Activated CD4-positive, alpha-beta T cell treated with anti-CD3 and anti-CD28 coated beads for 36 hours (primary cell): ENCODE measurements at regions not wholly inside any gene's neighbourhood (a gene's known extent, or its start where the extent isn't known, plus 50 kb on each side); places are given as distances from the start of the nearest gene placed in this dataset.

Experiments
- ATAC-seq: fragments of 200-7000 bp; cut with Tn5 transposase; one replicate; pipeline ENCODE4 v1.10.0; 2021; ENCODE audit warnings: mild to moderate bottlenecking, moderate library complexity
- CTCF ChIA-PET: fragments of 350-600 bp; sonication (Branson Sonifier 250); formaldehyde crosslinking; loops from one replicate; lab custom pipeline; 2021; ENCODE audit warnings: antibody characterized with exemption; lab: Charles Lee
- POLR2A ChIA-PET: fragments of 350-600 bp; sonication (Branson Sonifier 250); formaldehyde crosslinking; loops from one replicate; lab custom pipeline; 2021; ENCODE audit warnings: antibody characterized with exemption, inconsistent platforms; lab: Charles Lee
- DNase-seq: peaks from one replicate; pipeline ENCODE4 v3.0.0-alpha.2; 2020
- H3K27ac Mint-ChIP-seq: one replicate; pipeline ENCODE4 v1.8.0; 2021; ENCODE audit warnings: mixed read lengths
- H3K27me3 Mint-ChIP-seq: one replicate; pipeline ENCODE4 v1.8.0; 2021; ENCODE audit warnings: mixed read lengths
- H3K36me3 Mint-ChIP-seq: one replicate; pipeline ENCODE4 v1.8.0; 2021; ENCODE audit warnings: low read depth, mixed read lengths
- H3K4me1 Mint-ChIP-seq: one replicate; pipeline ENCODE4 v1.8.0; 2021; ENCODE audit warnings: mixed read lengths
- H3K4me3 Mint-ChIP-seq: one replicate; pipeline ENCODE4 v1.8.0; 2021; ENCODE audit warnings: mild to moderate bottlenecking, moderate library complexity, mixed read lengths
- H3K9me3 Mint-ChIP-seq: one replicate; pipeline ENCODE4 v1.8.0; 2021; ENCODE audit warnings: low read depth, mixed read lengths
- intact Hi-C, 2 experiments: fragments of 100-400 bp; cut with DNase I in 1 of 2; cut with micrococcal nuclease in 1 of 2; formaldehyde crosslinking; loops; one replicate each; pipeline versions ENCODE4 v1.14.2 to v1.15.1; 2022 to 2024; cut with DNase I, micrococcal nuclease

GRCh38 chr13:94968757-94969086, 256.4 kb upstream of the SOX21 start:
- POLR2A ChIA-PET = interaction anchor here (0.6 kb wide), 1 partner anchor 307 kb away, joined by 3 read pairs; no protein-coding TSS in a partner anchor
- ATAC-seq (no peak), DNase-seq (no peak)
- H3K36me3 Mint-ChIP-seq = no peaks in the 10 kb centered on the region
- peaks cover 46% of the 10 kb centered on the region for H3K27me3 Mint-ChIP-seq
- no peak overlapping the region for H3K27ac Mint-ChIP-seq
- intact Hi-C loops = loop anchor here in 1 of 2 experiments (5.0 kb wide), 1 partner anchor 256 kb away; the partner anchor contains the start of gene SOX21
- H3K4me1 Mint-ChIP-seq = peaks cover 8% of the 10 kb centered on the region
- no peaks in the 10 kb centered on the region for H3K9me3 Mint-ChIP-seq
- CTCF ChIA-PET = interaction anchor here (0.6 to 0.9 kb wide), 2 partner anchors 220 to 816 kb away, joined by 3 read pairs; no protein-coding TSS in a partner anchor
- peak overlapping the region; percentile 27 for H3K4me3 Mint-ChIP-seq

GRCh38 chr13:94968040-94968756, 255.9 kb upstream of the SOX21 start:
- H3K27me3 Mint-ChIP-seq = peaks cover 50% of the 10 kb centered on the region
- H3K9me3 Mint-ChIP-seq = no peaks in the 10 kb centered on the region
- intact Hi-C loops = loop anchor here in 1 of 2 experiments (5.0 kb wide), 1 partner anchor 256 kb away; the partner anchor contains the start of gene SOX21
- CTCF ChIA-PET = interaction anchor here (0.6 to 0.9 kb wide), 2 partner anchors 221 to 816 kb away, joined by 3 read pairs; no protein-coding TSS in a partner anchor
- H3K27ac Mint-ChIP-seq = no peak overlapping the region
- DNase-seq = peak; percentile 10
- peaks cover 8% of the 10 kb centered on the region for H3K4me1 Mint-ChIP-seq
- H3K36me3 Mint-ChIP-seq = no peaks in the 10 kb centered on the region
- ATAC-seq = peak; percentile 49
- H3K4me3 Mint-ChIP-seq = peak overlapping the region; percentile 27
- POLR2A ChIA-PET = interaction anchor here (0.6 kb wide), 1 partner anchor 307 kb away, joined by 3 read pairs; no protein-coding TSS in a partner anchor

- Mint-ChIP-seq H3K4me3 (peak overlapping the region; percentile 13), H3K27me3 (peaks cover 52% of the 10 kb centered on the region), H3K9me3 (no peaks in the 10 kb centered on the region), H3K27ac (no peak overlapping the region), H3K36me3 (no peaks in the 10 kb centered on the region), H3K4me1 (peaks cover 8% of the 10 kb centered on the region)
- ATAC-seq (peak; percentile 81), DNase-seq (peak; percentile 55)
- POLR2A ChIA-PET = interaction anchor here (0.7 kb wide), 1 partner anchor 260 kb away, joined by 3 read pairs; no protein-coding TSS in a partner anchor
- CTCF ChIA-PET = interaction anchor here (1.0 kb wide), 1 partner anchor 306 kb away, joined by 4 read pairs; no protein-coding TSS in a partner anchor
- intact Hi-C loops = loop anchor here in 1 of 2 experiments (5.0 kb wide), 1 partner anchor 255 kb away; the partner anchor contains the start of gene SOX21
Observed at GRCh38 chr13:94967183-94968039, 255.1 kb upstream of the SOX21 start.

- peaks cover 8% of the 10 kb centered on the region for H3K4me1 Mint-ChIP-seq
- H3K4me3 Mint-ChIP-seq = no peak overlapping the region
- no peak overlapping the region for H3K27ac Mint-ChIP-seq
- ATAC-seq (no peak), DNase-seq (no peak)
- ChIA-PET POLR2A (interaction anchor here (0.7 kb wide), 1 partner anchor 259 kb away, joined by 3 read pairs; no protein-coding TSS in a partner anchor), CTCF (interaction anchor here (1.0 kb wide), 1 partner anchor 305 kb away, joined by 4 read pairs; no protein-coding TSS in a partner anchor)
- intact Hi-C loops = loop anchor here in 1 of 2 experiments (5.0 kb wide), 1 partner anchor 254 kb away; the partner anchor contains the start of gene SOX21
- H3K27me3 Mint-ChIP-seq = peaks cover 53% of the 10 kb centered on the region
- H3K9me3 Mint-ChIP-seq = no peaks in the 10 kb centered on the region
- no peaks in the 10 kb centered on the region for H3K36me3 Mint-ChIP-seq
Observed at GRCh38 chr13:94966422-94966955, 254.1 kb upstream of the SOX21 start.

- Mint-ChIP-seq H3K27me3 (peaks cover 21% of the 10 kb centered on the region), H3K27ac (no peak overlapping the region), H3K4me1 (no peaks in the 10 kb centered on the region), H3K36me3 (no peaks in the 10 kb centered on the region), H3K4me3 (no peak overlapping the region), H3K9me3 (no peaks in the 10 kb centered on the region)
- DNase-seq (no peak), ATAC-seq (no peak)
- POLR2A ChIA-PET = no interaction called here
- intact Hi-C loops = no loop called here
- CTCF ChIA-PET = interaction anchor here (0.9 kb wide), 1 partner anchor 148 kb away, joined by 3 read pairs; no protein-coding TSS in a partner anchor
Observed at GRCh38 chr13:94959626-94960025, 247.3 kb upstream of the SOX21 start.

- ATAC-seq = no peak
- POLR2A ChIA-PET = no interaction called here
Observed at GRCh38 chr13:94956417-94957110, 244.2 kb upstream of the SOX21 start.

GRCh38 chr13:94952787-94953186, 240.4 kb upstream of the SOX21 start:
- H3K4me3 Mint-ChIP-seq = no peak overlapping the region
- ATAC-seq = no peak
- H3K9me3 Mint-ChIP-seq = no peaks in the 10 kb centered on the region
- intact Hi-C loops = no loop called here
- no peak overlapping the region for H3K27ac Mint-ChIP-seq
- peaks cover 5% of the 10 kb centered on the region for H3K27me3 Mint-ChIP-seq
- POLR2A ChIA-PET = no interaction called here
- H3K36me3 Mint-ChIP-seq = no peaks in the 10 kb centered on the region
- CTCF ChIA-PET = interaction anchor here (0.8 kb wide), 1 partner anchor 84 kb away, joined by 3 read pairs; no protein-coding TSS in a partner anchor
- no peaks in the 10 kb centered on the region for H3K4me1 Mint-ChIP-seq
- no peak for DNase-seq

More at GRCh38 chr13:94956417-94957110, 244.2 kb upstream of the SOX21 start:
- Mint-ChIP-seq H3K9me3 (no peaks in the 10 kb centered on the region), H3K4me1 (no peaks in the 10 kb centered on the region), H3K27me3 (peaks cover 9% of the 10 kb centered on the region), H3K27ac (no peak overlapping the region), H3K36me3 (no peaks in the 10 kb centered on the region), H3K4me3 (no peak overlapping the region)
- intact Hi-C loops = no loop called here
- no peak for DNase-seq
- CTCF ChIA-PET = no interaction called here

GRCh38 chr13:94950303-94950702, 238.0 kb upstream of the SOX21 start:
- Mint-ChIP-seq H3K27me3 (peaks cover 15% of the 10 kb centered on the region), H3K4me3 (no peak overlapping the region), H3K36me3 (no peaks in the 10 kb centered on the region), H3K27ac (no peak overlapping the region), H3K9me3 (no peaks in the 10 kb centered on the region), H3K4me1 (no peaks in the 10 kb centered on the region)
- no peak for DNase-seq
- POLR2A ChIA-PET = no interaction called here
- intact Hi-C loops = no loop called here
- ATAC-seq = no peak
- CTCF ChIA-PET = no interaction called here

- Mint-ChIP-seq H3K36me3 (no peaks in the 10 kb centered on the region), H3K4me1 (no peaks in the 10 kb centered on the region), H3K4me3 (no peak overlapping the region), H3K27ac (no peak overlapping the region), H3K9me3 (no peaks in the 10 kb centered on the region), H3K27me3 (peaks cover 16% of the 10 kb centered on the region)
- ATAC-seq = no peak
- ChIA-PET CTCF (interaction anchor here (1.4 kb wide), 1 partner anchor 457 kb away, joined by 3 read pairs; no protein-coding TSS in a partner anchor), POLR2A (no interaction called here)
- intact Hi-C loops = no loop called here
- DNase-seq = no peak
Observed at GRCh38 chr13:94947965-94948371, 235.6 kb upstream of the SOX21 start.

GRCh38 chr13:94947392-94947791, 235.0 kb upstream of the SOX21 start:
- Mint-ChIP-seq H3K36me3 (no peaks in the 10 kb centered on the region), H3K27ac (no peak overlapping the region), H3K9me3 (no peaks in the 10 kb centered on the region), H3K27me3 (peaks cover 12% of the 10 kb centered on the region), H3K4me3 (no peak overlapping the region), H3K4me1 (no peaks in the 10 kb centered on the region)
- ChIA-PET CTCF (no interaction called here), POLR2A (no interaction called here)
- ATAC-seq (no peak), DNase-seq (no peak)
- intact Hi-C loops = no loop called here
